Astrocyte of the spinal cord (primary cell): ENCODE measurements at regions not wholly inside any gene's neighbourhood (a gene's known extent, or its start where the extent isn't known, plus 50 kb on each side); places are given as distances from the start of the nearest gene placed in this dataset.

ENCODE experiments used
- DNase-seq: peaks from one replicate; pipeline ENCODE4 v3.0.0; 2011; ENCODE audit warnings: low read depth, low spot score
- H3K4me3 ChIP-seq: 2 replicates; pipeline ENCODE4 v1.5.1; 2011; ENCODE audit warnings: low read depth, mild to moderate bottlenecking, low read length, moderate library complexity
- CTCF ChIP-seq: IDR thresholded peaks from 2 replicates; pipeline ENCODE4 v1.5.1; 2012; ENCODE audit warnings: low read depth, mild to moderate bottlenecking, low read length, inconsistent platforms
- in situ Hi-C: cut with HindIII; loops from 2 replicates; pipeline ENCODE4 v1.10.0; 2017; ENCODE audit warnings: low sequenced_read_pairs

GRCh38 chr15:36218322-36218721 is 361.1 kb upstream of the CDIN1 start:
- in situ Hi-C loops, result no loop called here
- no peak overlapping the region for H3K4me3 ChIP-seq
- TF ChIP-seq CTCF, result no peak
- DNase-seq, result no peak

- H3K4me3 ChIP-seq, result no peak overlapping the region
- in situ Hi-C loops, result no loop called here
- no peak for DNase-seq
- no peak for TF ChIP-seq CTCF
Observed at GRCh38 chr15:36218991-36219390, 360.4 kb upstream of the CDIN1 start.

- DNase-seq, result no peak
- TF ChIP-seq CTCF, result no peak
- H3K4me3 ChIP-seq, result no peak overlapping the region
- in situ Hi-C loops, result no loop called here
Observed at GRCh38 chr15:36221992-36222391, 357.4 kb upstream of the CDIN1 start.

- in situ Hi-C loops, result no loop called here
- DNase-seq, result peak; percentile 22
- H3K4me3 ChIP-seq, result no peak overlapping the region
- no peak for TF ChIP-seq CTCF
Observed at GRCh38 chr15:36230776-36231175, 348.6 kb upstream of the CDIN1 start.

- H3K4me3 ChIP-seq, result no peak overlapping the region
- TF ChIP-seq CTCF, result no peak
- in situ Hi-C loops, result no loop called here
- DNase-seq, result no peak
Observed at GRCh38 chr15:36232491-36232890, 346.9 kb upstream of the CDIN1 start.

- no peak for TF ChIP-seq CTCF
- no peak for DNase-seq
- in situ Hi-C loops, result no loop called here
- H3K4me3 ChIP-seq, result no peak overlapping the region
Observed at GRCh38 chr15:36234743-36235142, 344.7 kb upstream of the CDIN1 start.

- no peak for TF ChIP-seq CTCF
- no peak overlapping the region for H3K4me3 ChIP-seq
- no peak for DNase-seq
- in situ Hi-C loops, result no loop called here
Observed at GRCh38 chr15:36235173-36235572, 344.3 kb upstream of the CDIN1 start.
